GM12892 (cell line): ENCODE measurements at regions not wholly inside any gene's neighbourhood (a gene's known extent, or its start where the extent isn't known, plus 50 kb on each side); places are given as distances from the start of the nearest gene placed in this dataset.
"Not testable (repeated sequence)": the region's sequence is repeated elsewhere in the genome, so short reads cannot be mapped to it uniquely, and the experiment has no call there.

ENCODE experiments used
- POLR2A ChIP-seq: IDR thresholded peaks from 2 replicates; pipeline ENCODE4 v1.6.1; 2011; ENCODE audit warnings: low read depth, low read length, control low read depth
- POLR2AphosphoS5 ChIP-seq: IDR thresholded peaks from 2 replicates; pipeline ENCODE4 v1.6.1; 2011; ENCODE audit warnings: low read depth, low read length, control low read depth
- TAF1 ChIP-seq: IDR thresholded peaks from 2 replicates; pipeline ENCODE4 v1.6.1; 2011; ENCODE audit warnings: low read depth, mild to moderate bottlenecking, control low read depth, low read length, borderline replicate concordance

GRCh38 chr2:64899876-64900275, 89.3 kb upstream of the SLC1A4 start:
- TF ChIP-seq TAF1, POLR2A, POLR2AphosphoS5: not testable (repeated sequence)
